Stimulated activated CD4-positive, alpha-beta T cell treated with anti-CD3 and anti-CD28 coated beads, Interleukin-1b, Interleukin-23, amount 100 ng/mL, for 4 hours (primary cell): ENCODE measurements at regions not wholly inside any gene's neighbourhood (a gene's known extent, or its start where the extent isn't known, plus 50 kb on each side); places are given as distances from the start of the nearest gene placed in this dataset.

Source experiments
- DNase-seq, 2 donors: peaks; one replicate each; pipeline ENCODE4 v3.0.0-alpha.2; 2020; ENCODE audit warnings: low read depth in 2 of 2

DNA sequence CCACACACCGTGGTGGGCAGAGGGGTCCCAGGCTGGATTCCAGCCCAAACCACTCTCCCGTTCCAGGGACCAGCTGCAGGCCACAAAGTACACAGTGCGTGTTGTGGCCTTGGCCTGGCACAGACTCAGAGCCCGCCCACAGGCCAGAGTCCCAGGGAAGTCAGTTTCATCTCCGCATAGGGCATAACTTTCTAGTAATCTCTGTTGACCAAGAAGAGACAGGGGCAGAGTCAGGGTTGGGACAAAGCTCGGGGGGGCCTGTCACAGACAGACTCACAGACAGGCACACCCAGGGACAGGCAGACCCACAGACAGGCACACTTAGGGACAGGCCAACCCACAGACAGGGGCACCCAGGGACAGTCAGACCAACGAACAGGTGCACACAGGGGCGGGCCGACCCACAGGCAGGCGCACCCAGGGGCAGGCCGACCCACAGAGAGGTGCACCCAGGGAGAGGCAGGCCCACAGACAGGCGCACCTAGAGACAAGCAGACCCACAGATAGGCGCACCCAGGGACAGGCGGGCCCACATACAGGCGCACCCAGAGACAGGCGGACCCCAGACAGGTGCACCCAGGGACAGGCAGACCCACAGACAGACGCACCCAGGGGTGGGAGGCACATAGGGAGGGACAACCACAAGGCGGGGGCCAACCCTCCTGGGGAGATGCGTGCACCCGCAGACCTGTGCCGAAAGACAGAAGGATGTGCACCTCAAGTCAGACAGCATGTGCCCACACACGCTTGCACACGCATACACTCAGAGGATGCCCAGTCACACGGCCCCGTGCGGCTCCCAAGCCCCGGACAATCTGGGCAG is 323.3 kb upstream of the RTL1 start:
- DNase-seq = no peak

DNA sequence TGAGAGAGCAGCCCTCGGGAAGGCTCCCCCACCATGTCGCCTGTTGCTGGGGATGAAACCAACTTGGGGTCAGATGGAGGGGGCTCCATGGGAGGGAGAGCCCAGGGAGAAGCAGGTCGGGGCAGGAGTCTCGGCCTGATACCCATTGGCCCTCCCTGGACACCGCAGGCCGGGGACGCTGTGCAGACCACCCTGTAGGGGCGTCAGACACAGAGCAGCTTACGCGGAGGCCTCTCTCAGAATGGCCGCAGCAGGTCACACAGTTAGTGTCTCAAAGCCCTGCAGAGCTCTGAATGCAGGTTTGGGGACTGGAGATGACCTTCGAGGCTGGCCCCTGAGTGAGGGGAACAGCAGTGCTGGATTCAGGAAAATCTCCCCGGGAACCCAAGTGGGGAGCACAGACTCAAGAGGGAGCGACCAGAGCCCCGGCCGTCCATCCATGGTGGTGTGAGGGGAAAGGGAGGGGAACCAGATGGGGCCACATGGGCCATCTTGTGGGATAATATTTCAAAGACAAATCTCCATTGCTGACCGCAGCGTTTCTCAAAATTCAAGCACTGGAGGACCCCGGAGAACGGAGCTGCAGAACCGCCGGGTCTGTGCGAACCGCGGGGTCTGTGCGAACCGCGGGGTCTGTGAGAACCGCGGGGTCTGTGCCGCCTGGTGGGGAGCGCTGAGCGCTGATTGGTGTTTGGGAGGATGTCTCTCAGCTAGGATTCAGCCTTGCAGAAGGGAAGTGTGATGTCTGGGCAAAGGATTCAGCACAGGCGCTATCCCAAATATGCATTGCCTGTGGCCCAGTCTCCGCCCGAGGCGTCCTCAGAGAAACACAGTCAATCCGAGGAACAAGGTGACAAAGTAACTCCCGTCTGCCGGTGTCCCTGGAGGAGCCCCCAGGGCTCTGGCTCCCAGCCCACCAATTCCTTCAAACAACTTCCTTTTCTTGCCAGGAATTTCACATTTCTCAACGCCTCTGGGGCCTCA is 324.4 kb upstream of the RTL1 start:
- no peak for DNase-seq

DNA sequence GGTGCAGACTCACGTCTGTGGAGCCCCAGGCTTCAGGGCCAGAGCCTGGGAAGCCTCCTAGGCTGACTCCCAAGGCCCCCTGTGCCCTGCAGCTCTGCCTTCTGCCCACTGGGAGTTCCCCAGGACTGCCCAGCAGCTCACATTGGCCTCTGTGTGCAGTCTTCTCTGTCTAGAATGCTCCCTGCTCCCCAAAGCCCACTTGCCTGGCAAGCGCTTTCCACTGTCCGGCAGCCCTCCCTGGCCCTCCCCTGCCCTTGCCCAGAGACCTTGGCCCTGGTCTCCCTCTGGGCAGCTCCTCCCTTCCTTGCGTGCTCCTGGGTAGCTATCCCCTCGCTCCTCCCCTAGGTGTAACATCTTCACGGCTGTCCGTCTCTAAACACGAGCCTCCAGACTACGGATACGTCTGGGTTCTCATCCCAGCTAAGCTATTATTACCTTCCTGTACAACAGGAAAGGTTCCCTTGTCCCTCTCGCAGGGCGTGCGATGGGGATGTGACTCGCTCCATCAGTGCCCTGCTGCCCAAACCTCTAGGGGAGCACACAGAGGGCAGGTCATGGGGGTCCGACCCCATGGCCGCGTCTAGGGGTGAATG is 325.5 kb upstream of the RTL1 start:
- DNase-seq = no peak

DNA sequence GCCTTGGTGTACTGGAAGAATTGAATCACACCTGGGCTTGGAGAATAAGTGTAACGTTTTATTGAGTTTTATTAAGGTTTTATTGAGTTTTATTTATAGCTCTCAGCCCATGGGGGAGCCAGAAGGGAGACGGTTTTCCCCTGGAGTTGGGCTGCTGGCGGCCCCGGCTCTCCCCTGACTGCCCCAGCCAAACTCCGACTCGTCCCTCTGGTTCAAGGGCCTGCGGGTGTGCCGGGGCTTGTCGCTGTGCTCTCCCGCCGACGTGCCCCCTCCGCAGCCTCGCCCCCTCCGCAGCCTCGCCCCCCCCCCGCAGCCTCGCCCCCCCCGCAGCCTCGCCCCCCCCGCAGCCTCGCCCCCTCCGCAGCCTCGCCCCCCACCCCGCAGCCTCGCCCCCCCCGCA is 326.1 kb upstream of the RTL1 start:
- no peak for DNase-seq

DNA sequence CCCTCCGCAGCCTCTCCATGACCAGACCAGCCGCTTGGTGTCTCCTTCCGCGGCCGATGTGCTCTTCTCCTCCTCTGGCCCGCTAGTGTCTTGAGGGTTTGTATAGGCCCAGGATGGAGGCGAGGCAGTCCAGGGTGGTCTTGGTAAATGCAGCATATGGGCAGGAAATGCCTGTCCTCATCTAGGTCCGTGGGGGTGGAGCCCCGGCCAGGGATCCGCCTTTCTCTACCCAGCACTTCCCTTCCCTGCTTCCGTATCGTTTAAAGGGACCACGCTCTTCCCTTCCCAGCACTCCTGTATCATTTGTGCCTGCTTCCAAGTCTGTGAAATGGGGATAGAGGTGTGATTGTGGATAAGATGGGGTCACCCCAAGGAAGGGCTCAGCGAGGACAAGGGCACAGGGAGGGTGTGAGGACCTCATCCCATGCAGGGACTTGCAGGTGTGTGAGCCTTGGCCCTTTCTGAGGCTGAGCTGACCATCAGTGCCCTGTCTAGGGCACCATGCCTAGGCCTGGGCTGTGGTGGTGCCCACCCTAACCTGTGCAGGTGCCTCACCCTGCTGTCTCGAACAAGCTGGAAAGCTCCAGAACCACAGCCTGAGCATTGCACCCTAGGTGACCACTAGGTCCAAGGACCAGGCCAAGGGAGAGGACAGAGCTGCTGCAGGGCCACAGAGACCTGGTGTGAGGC is 326.8 kb upstream of the RTL1 start:
- DNase-seq = no peak

DNA sequence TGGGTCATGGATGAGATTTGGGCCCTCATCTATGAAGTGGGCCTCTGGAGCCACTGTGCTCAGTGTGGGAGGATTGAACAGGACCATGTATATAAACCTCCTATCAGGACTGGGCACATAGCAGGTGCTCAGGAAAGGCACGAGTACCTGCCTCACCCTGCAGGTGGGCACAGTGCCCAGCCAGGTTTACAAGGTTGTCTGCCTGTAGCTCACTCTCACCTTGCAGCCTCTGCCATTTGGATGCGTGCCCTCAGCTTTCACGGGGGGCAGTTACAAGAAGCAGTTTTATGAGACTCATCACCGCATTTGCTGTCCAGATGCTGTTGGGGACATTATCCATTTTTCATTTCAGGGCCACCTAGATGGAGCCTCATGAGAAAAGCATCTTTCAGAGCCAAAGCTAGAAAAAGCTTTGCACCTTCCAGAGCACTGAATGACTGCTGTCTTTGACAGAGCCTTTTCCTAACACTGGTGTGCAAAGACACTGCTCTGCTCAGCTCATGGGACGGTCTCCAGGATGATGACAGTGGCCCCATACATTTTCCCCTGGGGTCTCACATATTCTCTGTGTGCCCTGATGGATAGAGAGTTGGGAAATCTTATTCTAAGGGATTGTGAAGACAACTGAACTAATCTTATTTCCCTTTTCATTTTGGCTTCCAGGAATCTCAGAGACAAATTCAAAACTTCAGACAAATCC is 327.5 kb upstream of the RTL1 start:
- no peak for DNase-seq

DNA sequence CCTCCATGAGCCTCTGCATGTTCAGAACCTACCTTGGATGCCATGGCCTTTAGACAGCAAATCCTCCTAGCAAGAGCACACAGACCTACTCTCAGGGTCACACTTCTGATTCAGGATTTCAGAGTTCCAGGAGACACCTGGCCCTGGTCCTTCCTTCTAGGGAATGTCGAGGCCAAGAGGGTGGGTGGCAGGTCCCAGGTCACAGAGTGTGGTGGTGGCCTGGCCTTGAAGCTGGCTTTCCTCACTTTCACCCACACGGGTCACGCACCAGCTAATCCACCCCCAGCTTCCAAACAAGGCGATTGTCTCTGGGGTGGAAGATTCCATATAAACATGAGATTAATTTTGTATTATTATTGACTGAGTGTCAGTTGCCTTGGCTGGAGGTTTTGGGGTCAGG is 328.3 kb upstream of the RTL1 start:
- no peak for DNase-seq

DNA sequence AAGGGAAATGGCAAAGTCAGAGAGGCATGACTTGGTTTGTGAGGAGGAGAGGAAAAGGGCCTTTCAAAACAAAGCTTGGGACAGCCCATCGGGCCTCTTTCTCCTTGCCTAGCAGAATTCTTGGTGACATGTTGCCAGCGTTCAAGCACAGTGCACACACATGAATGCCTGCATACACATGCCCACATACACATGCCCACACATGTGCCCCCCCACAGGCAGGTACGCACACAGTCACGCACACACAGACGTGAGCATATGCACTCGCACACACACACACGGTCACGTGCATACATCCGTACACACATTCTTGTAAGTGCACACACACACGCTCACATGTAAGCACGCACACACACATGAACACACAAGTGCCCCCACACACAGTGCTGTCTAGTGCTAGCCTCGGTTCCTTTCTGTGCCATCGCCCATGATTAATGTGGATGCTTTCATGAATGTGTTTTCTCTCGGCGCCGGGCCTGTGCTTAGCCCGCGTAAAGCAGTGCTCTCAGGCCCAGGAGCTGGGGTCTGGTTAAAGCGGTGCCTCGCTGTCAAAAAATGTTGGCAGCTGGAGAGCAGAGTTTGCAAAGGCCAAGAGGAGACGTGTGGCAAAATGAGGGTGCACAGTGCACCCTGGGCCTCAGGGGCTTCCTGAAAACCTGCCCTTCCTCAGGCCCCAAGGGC is 328.8 kb upstream of the DIO3 start:
- no peak for DNase-seq

DNA sequence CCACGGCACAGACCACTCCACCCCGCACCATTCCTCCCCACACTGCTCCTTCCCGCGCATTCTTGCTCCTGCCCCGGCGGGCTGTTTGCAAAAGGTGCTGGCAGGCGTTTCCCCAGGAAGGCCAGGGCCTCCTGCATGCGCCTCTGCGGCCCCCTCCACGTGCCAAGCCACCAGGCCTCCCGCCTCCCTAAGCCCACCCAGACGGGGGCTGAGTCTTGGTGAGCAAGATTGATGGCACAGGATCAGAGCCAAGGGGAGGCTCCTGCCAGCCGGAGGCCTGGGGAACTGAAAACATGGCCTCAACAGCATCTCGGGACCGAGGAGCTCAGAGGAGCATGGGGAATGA is 328.3 kb upstream of the DIO3 start:
- DNase-seq = no peak

DNA sequence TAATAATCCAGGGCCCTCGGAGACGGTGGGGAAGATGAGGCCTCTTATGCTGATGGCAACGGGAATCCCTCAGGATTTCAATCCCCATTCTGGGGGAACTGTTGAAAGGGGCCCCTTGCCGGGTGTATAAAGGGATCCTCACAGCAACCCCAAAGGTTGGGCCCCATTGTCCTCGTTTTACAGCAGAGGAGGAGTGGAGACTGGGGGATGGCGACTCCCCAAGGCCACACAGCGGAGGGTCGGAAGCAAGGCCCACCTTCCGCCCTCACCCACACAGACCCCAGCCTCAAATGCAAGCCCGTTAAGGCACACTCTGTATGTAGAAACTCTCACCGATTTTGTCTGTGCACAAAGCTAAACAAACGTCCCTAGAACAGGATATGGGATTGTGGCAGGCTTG is 327.9 kb upstream of the DIO3 start:
- DNase-seq = no peak

DNA sequence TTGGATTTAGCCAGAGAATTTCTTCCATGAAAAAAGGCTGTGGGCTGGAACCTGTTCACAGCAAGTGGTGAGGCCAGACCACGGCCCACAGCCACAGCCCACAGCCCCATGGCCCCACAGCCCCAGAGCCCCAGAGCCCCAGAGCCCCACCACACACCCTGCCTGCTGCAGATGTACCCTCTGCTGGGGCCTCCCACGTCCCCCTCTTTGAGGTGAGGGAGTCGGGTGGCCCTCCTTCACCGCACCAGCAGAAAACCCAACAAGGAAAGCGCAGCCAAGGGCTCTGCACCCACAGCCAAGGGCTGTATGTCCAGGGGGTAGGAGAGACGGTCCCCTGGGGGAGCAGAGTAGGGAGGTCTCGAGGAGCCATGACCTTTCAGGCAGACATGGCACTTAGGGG is 327.5 kb upstream of the DIO3 start:
- no peak for DNase-seq

DNA sequence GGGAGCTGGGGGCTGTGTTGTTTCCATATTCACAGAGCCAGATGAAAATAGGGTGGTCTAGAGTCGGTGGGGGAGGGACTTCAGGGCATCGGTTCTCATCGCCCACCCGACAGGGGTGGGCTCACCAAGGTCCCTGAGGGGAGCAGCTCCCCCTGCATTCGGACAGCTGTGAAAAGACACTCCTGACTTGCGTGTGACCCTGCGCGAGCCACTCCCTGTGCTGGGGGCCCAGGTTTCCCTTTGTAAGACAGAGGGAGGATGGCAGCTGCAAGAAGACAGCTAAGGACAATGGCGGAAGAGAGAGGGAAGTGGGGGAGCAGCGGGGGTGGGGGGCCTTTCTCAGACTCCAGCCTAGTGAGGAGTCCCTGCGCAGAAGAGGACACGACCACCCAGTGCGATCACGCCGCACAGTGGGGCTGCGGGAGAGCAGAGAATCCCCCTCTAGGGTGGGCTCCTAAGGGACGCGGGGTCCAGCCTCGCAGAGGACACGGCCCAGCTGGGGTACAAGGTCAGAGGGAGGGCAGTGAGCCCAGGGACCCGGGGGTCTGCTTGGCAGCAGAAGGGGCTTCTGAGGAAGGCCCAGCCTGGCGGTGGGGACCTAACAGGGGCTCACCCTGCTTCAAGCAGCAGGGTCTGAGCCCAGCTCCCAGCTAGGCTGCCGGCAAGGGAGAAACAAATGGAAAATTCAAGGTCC is 326.9 kb upstream of the DIO3 start:
- no peak for DNase-seq

DNA sequence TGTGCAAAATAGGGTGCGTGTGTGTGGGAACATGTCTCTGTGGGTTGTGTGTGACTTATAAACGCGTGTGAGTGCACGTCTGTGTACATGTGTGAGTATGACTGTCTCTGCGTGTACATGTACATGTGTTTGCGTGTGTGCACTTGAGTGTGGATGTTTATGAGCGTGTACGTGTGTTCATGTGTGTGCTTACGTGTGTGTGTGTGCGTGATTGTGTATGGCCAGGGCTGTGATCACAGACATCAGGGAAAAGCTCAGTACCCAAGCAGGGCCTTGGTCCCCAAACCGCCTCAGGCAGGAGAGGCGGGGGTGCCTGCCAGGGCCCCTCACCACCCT is 326.3 kb upstream of the DIO3 start:
- DNase-seq = no peak

DNA sequence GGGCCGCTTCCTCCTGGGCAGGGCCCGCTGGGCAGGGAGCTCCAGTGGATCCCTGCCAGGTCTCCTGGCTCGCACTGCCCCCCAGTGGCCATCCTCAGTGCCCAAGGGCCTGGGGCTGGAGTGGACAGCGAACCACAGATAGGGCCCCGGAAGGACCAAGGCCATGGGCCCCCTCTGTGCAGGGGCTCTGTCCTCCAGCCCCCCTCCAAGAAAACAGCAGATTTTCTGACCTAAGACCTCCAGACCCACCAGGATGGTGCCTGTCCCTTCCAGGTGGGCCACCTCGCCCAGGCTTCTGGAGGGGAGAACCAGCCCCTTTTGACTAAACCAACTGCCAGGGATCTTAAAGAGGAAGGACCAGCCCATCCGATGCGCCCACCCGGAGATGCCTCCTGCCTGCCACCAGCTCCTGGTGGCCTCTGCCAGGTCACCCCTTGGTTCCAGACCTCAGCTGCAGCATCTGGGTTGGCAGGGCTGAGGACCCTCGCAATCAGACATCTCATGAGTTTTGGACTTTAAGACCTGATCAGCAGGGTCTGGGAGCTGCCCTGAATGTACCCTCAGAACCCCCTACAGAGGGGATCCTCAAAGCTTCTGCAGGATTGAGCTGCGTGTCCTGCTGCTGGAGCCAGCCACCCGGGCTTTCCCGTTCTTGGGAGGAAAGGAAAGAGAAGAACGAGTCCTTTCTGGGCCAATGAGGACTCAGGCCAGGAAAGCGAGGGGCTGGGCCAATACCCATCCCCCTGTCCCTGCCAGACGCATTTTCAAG is 325.8 kb upstream of the DIO3 start:
- DNase-seq = no peak

DNA sequence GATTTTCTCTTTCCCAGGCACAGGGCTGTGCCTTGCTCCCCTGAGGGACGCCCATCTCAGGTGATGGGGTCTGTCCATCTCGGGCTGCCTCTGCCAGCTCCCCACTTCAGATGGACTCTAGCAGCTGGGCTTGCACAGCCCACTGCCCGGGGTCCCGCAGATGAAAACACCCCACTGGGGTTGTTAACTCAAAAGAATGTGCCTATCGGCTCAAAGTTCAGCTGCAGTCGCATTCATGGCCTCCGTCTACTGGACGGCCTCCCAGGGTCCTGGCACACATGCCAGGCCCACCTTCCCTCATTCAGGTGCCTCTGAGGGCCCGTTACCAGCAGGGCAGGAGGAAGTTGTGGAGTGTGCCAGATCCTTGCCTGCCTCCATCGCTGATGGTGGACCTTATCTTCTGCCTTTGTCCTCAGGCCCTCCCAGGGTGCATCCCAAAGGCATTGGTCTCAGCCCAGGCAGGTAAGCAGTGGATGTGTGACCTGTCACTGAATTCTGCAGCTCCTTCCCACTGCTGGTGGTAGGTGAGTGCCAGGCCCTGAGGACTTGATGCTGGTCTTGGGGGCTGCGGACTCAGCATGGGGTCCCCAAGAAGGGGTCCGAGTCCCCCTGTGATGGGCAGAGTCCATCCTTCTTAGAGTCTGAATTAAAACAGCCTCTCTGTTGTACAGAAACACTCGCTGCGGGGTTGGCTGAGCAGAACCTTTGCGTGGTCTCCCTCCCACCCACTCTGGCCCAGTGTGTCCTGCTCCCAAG is 324.6 kb upstream of the DIO3 start:
- DNase-seq = no peak

DNA sequence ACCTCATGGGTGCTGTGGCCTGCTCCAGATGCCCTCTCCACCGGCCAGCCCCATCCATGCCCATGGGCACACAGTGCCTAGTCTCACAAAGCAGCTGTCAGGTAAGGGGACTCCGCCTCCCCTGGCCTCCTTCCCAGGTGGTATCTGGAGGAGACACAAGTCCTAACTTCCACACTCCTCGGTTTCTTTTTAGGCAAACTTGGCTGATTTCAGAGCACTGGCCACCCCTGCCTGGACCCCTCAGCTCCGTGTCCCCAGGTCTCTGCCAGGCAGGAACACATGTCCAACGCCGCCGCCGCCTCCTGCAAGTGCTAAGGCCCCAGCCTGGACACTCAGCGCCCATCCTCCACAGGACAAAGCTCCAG is 324.1 kb upstream of the DIO3 start:
- DNase-seq = no peak

DNA sequence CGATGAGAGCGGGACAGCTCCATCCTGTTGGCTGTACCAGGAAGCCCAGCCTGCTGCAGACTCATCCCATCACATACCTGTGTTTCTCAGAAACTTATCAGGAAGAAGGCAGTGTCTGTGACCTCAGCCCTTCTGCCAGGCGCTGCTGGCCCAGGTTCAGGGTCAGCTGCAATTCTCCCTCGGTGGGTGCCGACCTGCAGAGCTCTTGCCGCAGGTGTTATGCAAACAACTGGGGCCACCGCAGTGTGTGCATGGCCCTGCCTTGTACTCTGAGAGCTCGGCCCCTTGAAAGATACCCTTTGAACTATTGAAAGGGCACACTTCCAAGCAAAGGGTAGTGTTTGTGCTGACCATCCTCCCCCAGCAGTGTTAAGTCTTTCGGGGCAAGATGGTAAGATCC is 322.2 kb upstream of the DIO3 start:
- DNase-seq = no peak

DNA sequence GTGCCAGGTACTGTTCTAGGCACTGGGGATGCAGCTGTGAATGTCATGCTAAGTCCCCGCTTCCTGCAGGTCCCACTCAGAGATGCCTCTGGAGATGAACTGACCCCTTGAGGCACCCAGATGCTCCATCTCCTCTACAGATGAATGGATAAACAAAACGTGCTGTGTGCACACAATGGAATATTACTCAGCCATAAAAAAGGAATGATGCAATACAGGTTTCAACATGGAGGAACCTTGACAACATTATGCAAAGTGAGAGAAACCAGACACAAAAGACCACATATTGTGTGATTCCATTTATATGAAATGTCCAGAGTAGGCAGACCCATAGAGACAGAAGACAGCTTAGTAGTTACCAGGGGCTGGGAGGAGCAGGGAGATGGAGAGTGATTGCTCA is 320.1 kb upstream of the DIO3 start:
- no peak for DNase-seq

DNA sequence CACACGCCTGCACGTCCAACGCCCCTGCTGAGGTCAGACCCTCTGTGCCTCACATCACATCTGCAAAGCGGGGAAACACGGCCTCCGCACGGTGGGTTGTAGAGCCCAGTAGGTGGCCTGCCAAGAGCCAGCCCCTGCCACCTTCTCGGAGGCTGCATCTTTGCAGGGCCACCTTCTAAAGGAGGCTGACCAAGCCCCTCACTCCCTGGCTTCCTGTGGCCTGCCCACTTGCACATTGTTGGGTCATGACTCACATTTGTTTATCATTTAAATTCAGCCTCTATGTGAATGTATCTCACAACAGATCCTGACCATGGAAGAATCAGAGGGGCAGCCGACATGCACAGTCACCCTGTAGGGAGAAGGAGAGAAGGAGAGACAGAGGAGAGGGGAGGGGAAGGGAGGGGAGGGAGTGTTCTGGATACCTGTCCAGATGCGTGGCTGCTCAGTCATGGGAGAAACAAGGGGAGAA is 319.5 kb upstream of the DIO3 start:
- no peak for DNase-seq
